Stomach (tissue), 8 donors: ENCODE measurements at regions not wholly inside any gene's neighbourhood (a gene's known extent, or its start where the extent isn't known, plus 50 kb on each side); places are given as distances from the start of the nearest gene placed in this dataset.
A peak's percentile ranks its signal among the peaks of the same experiment; 100 is the strongest.

Source experiments
- DNase-seq, 2 donors: peaks; one replicate each; pipeline versions ENCODE4 v3.0.0 to v3.0.0-alpha.2; 2013 to 2019
- H3K27ac ChIP-seq, 5 donors: fragments of 200-600 bp in 4 of 5; sonication (generic) in 4 of 5; one replicate each; pipeline ENCODE4 v1.5.1; 2013 to 2019; ENCODE audit warnings: mild to moderate bottlenecking in 1 of 5, moderate library complexity in 1 of 5
- H3K27me3 ChIP-seq, 3 donors: fragments of 200-600 bp; sonication (generic); one replicate each; pipeline ENCODE4 v1.5.1; 2017 to 2019; ENCODE audit warnings: mixed run types in 1 of 3
- H3K36me3 ChIP-seq, 4 donors: fragments of 200-600 bp; sonication (generic); 1 replicate in 3 of 4; 2 replicates in 1 of 4; pipeline ENCODE4 v1.5.1; 2016 to 2019
- H3K4me1 ChIP-seq, 4 donors: fragments of 200-600 bp; sonication (generic); one replicate each; pipeline ENCODE4 v1.5.1; 2016 to 2019
- H3K4me3 ChIP-seq, 4 donors: fragments of 200-600 bp; sonication (generic) in 3 of 4; one replicate each; pipeline ENCODE4 v1.5.1; 2016 to 2019; ENCODE audit warnings: mild to moderate bottlenecking in 1 of 4
- H3K9me3 ChIP-seq, 4 donors: fragments of 200-600 bp; sonication (generic); one replicate each; pipeline ENCODE4 v1.5.1; 2016 to 2019
- CTCF ChIP-seq, 7 experiments: fragments of 450-650 bp in 4 of 7; fragments of 200-600 bp in 3 of 7; sonication (generic) in 3 of 7; IDR thresholded peaks; one replicate each; pipeline ENCODE4 v1.5.1; 2016 to 2019; ENCODE audit warnings: antibody characterized with exemption in 7 of 7, control low read depth in 2 of 7, mild to moderate bottlenecking in 1 of 7
- EP300 ChIP-seq: sonication (generic); formaldehyde crosslinking; IDR thresholded peaks from one replicate; pipeline ENCODE4 v1.6.1; 2017; ENCODE audit warnings: antibody characterized with exemption
- POLR2A ChIP-seq, 4 donors: fragments of 450-650 bp; IDR thresholded peaks; one replicate each; pipeline ENCODE4 v1.6.1; 2016; ENCODE audit warnings: antibody characterized with exemption in 4 of 4, control low read depth in 2 of 4, mild to moderate bottlenecking in 1 of 4, moderate library complexity in 1 of 4
- POLR2AphosphoS5 ChIP-seq, 3 donors: sonication (generic); formaldehyde crosslinking; IDR thresholded peaks; one replicate each; pipeline ENCODE4 v1.6.1; 2016; ENCODE audit warnings: antibody characterized with exemption in 3 of 3
- WGBS, 5 donors: extraction: QIAGEN DNeasy Blood & Tissue Kit in 3 of 5; methylation state at CpG; one replicate each; pipeline versions ENCODE4 v1.1.5 to v1.1.7; 2013 to 2018; 5-methylcytosine and 5-hydroxymethylcytosine counted together
- intact Hi-C: fragments of 100-400 bp; cut with DNase I; formaldehyde crosslinking; loops from one replicate; pipeline ENCODE4 v1.15.1; 2023; ENCODE audit warnings: low total_unique reads
- donor health status: healthy with polysubstance abuse.
- donor health status: Bipolar disorder and iron deficiency.
- donor health status: healthy.

- no peak for TF ChIP-seq POLR2AphosphoS5 (IDR thresholded peaks at IDR 0.05)
- intact Hi-C loops: no loop called here
- H3K9me3 ChIP-seq: no peaks in the 10 kb centered on the region
- peak overlapping the region in 1 of 5 donors; percentile 2 for H3K27ac ChIP-seq
- DNase-seq: no peak
- H3K36me3 ChIP-seq: no peaks in the 10 kb centered on the region
- no peak overlapping the region for H3K4me3 ChIP-seq
- WGBS, 5 donors: 60 to 76% (median 66%) methylated on average over 1 of the region's 1 CpG
- H3K27me3 ChIP-seq: no peaks in the 10 kb centered on the region
- H3K4me1 ChIP-seq: no peaks in the 10 kb centered on the region
Measured at GRCh38 chr2:223338016-223338415, 264.1 kb downstream of the SCG2 start.

GRCh38 chr2:223357076-223357475, 245.1 kb downstream of the SCG2 start:
- intact Hi-C loops: no loop called here
- H3K36me3 ChIP-seq: no peaks in the 10 kb centered on the region
- DNase-seq: no peak
- TF ChIP-seq POLR2AphosphoS5 (IDR thresholded peaks at IDR 0.05): no peak
- no peak for TF ChIP-seq CTCF (IDR thresholded peaks at IDR 0.05)
- no peak for TF ChIP-seq EP300
- no peak for TF ChIP-seq POLR2A (IDR thresholded peaks at IDR 0.05)
- no peaks in the 10 kb centered on the region for H3K4me1 ChIP-seq
- H3K9me3 ChIP-seq: peaks cover 0 to 11% (median 4%) of the 10 kb centered on the region in 4 donors
- no peak overlapping the region for H3K4me3 ChIP-seq
- WGBS, 5 donors: 21 to 50% (median 40%) methylated on average over 1 of the region's 1 CpG
- no peak overlapping the region for H3K27ac ChIP-seq
- H3K27me3 ChIP-seq: no peaks in the 10 kb centered on the region

GRCh38 chr2:223363085-223363484, 239.1 kb downstream of the SCG2 start:
- Histone ChIP-seq H3K27me3 (no peaks in the 10 kb centered on the region), H3K4me1 (peaks cover 0 to 3% (median 1%) of the 10 kb centered on the region in 4 donors), H3K9me3 (no peaks in the 10 kb centered on the region), H3K27ac (peak overlapping the region in 1 of 5 donors; percentile 50), H3K4me3 (no peak overlapping the region), H3K36me3 (no peaks in the 10 kb centered on the region)
- WGBS, 5 donors: 68 to 91% (median 83%) methylated on average over 6 of the region's 6 CpGs
- no peak for TF ChIP-seq POLR2A (IDR thresholded peaks at IDR 0.05)
- TF ChIP-seq EP300: no peak
- TF ChIP-seq POLR2AphosphoS5 (IDR thresholded peaks at IDR 0.05): no peak
- no peak for TF ChIP-seq CTCF (IDR thresholded peaks at IDR 0.05)
- peak in 1 of 2 donors; percentile 11 for DNase-seq
- intact Hi-C loops: no loop called here

- intact Hi-C loops: no loop called here
- TF ChIP-seq EP300 (no peak), CTCF (IDR thresholded peaks at IDR 0.05) (no peak), POLR2A (IDR thresholded peaks at IDR 0.05) (no peak), POLR2AphosphoS5 (IDR thresholded peaks at IDR 0.05) (no peak)
- DNase-seq: no peak
- Histone ChIP-seq H3K27me3 (no peaks in the 10 kb centered on the region), H3K9me3 (no peaks in the 10 kb centered on the region), H3K4me1 (peaks cover 0 to 11% (median 2%) of the 10 kb centered on the region in 4 donors), H3K4me3 (no peak overlapping the region), H3K36me3 (no peaks in the 10 kb centered on the region), H3K27ac (no peak overlapping the region)
- WGBS, 5 donors: 37 to 41% (median 38%) methylated on average over 5 of the region's 5 CpGs
Measured at GRCh38 chr2:223365158-223365679, 236.9 kb downstream of the SCG2 start.

- H3K27me3 ChIP-seq: no peaks in the 10 kb centered on the region
- no peaks in the 10 kb centered on the region for H3K36me3 ChIP-seq
- TF ChIP-seq CTCF (IDR thresholded peaks at IDR 0.05) (no peak), POLR2AphosphoS5 (IDR thresholded peaks at IDR 0.05) (no peak), EP300 (no peak), POLR2A (IDR thresholded peaks at IDR 0.05) (no peak)
- H3K4me1 ChIP-seq: peaks cover 0 to 11% (median 2%) of the 10 kb centered on the region in 4 donors
- H3K4me3 ChIP-seq: no peak overlapping the region
- H3K27ac ChIP-seq: no peak overlapping the region
- intact Hi-C loops: no loop called here
- WGBS, 5 donors: 79 to 83% (median 82%) methylated on average over 5 of the region's 5 CpGs
- no peak for DNase-seq
- H3K9me3 ChIP-seq: no peaks in the 10 kb centered on the region
Measured at GRCh38 chr2:223366566-223366965, 235.6 kb downstream of the SCG2 start.
